Liver (tissue), 3 donors: ENCODE measurements at regions not wholly inside any gene's neighbourhood (a gene's known extent, or its start where the extent isn't known, plus 50 kb on each side); places are given as distances from the start of the nearest gene placed in this dataset.

Experiments
- CTCF ChIP-seq: fragments of 150-350 bp; IDR thresholded peaks from 2 replicates; pipeline ENCODE4 v1.5.1; 2017; ENCODE audit warnings: improper control_type of control experiment, low read depth, low read length; ENCODE audit not compliant: missing input control
- EGR1 ChIP-seq, 2 donors: IDR thresholded peaks; 2 replicates each; pipeline ENCODE4 v1.6.1; 2016 to 2018; ENCODE audit warnings: antibody characterized with exemption in 2 of 2, low read depth in 2 of 2
- FOXA1 ChIP-seq: IDR thresholded peaks from 2 replicates; pipeline ENCODE4 v1.6.1; 2016; ENCODE audit warnings: antibody characterized with exemption
- HNF4A ChIP-seq, 2 donors: conservative IDR thresholded peaks; 2 replicates each; pipeline ENCODE4 v1.6.1; 2016; ENCODE audit warnings: antibody characterized with exemption in 2 of 2, mild to moderate bottlenecking in 2 of 2
- HNF4G ChIP-seq: IDR thresholded peaks from 2 replicates; pipeline ENCODE4 v1.6.1; 2016; ENCODE audit warnings: antibody characterized with exemption
- JUND ChIP-seq, 2 donors: IDR thresholded peaks; 2 replicates each; pipeline ENCODE4 v1.6.1; 2016; ENCODE audit warnings: antibody characterized with exemption in 2 of 2
- MAX ChIP-seq: IDR thresholded peaks from 2 replicates; pipeline ENCODE4 v1.6.1; 2016; ENCODE audit warnings: antibody characterized with exemption
- RAD21 ChIP-seq, 2 donors: IDR thresholded peaks; 2 replicates each; pipeline ENCODE4 v1.6.1; 2016; ENCODE audit warnings: antibody characterized with exemption in 2 of 2, mild to moderate bottlenecking in 2 of 2
- TAF1 ChIP-seq: conservative IDR thresholded peaks from 2 replicates; pipeline ENCODE4 v1.6.1; 2016; ENCODE audit warnings: antibody characterized with exemption, mild to moderate bottlenecking
- donor health status: healthy.
- donor health status: healthy.

- TF ChIP-seq TAF1 (no peak), EGR1 (IDR thresholded peaks at IDR 0.05; ENCODE audit: low read depth in 2 of 2) (no peak), CTCF (no peak), MAX (no peak), HNF4G (no peak), RAD21 (IDR thresholded peaks at IDR 0.05) (no peak), HNF4A (conservative IDR thresholded peaks at IDR 0.05) (no peak), JUND (IDR thresholded peaks at IDR 0.05) (no peak), FOXA1 (no peak)
These were observed 386.7 kb upstream of the NPVF start for GRCh38 chr7:25615003-25615402.
